HG02678 (cell line): ENCODE measurements at regions not wholly inside any gene's neighbourhood (a gene's known extent, or its start where the extent isn't known, plus 50 kb on each side); places are given as distances from the start of the nearest gene placed in this dataset.
"Not testable (repeated sequence)": the region's sequence is repeated elsewhere in the genome, so short reads cannot be mapped to it uniquely, and the experiment has no call there.

Source experiments
- ATAC-seq: cut with Tn5 transposase; IDR thresholded peaks from one replicate; pipeline ENCODE4 v1.9.1; 2021; ENCODE audit warnings: mild to moderate bottlenecking, moderate library complexity; ENCODE audit not compliant: unreplicated experiment

DNA sequence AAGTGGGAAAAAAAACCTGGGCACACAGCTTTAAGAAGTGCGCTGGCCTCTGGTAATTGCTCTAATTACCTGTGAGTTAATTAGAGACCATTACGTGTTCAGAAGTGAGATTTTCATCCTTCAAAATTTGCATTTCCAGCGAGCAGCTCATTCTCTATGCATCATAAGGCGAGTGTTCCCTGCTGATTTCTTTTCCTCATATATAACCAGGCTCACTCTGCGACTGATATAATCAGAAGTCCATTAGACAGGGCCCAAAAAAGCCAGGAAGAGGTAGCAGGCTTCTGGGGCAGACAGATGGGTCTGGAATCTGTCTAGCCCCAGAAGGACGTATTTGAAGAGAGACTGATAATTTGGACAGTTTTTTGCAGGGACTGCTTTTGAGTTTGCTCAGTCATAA is 158.7 kb downstream of the MTHFS start:
- ATAC-seq: no peak

DNA sequence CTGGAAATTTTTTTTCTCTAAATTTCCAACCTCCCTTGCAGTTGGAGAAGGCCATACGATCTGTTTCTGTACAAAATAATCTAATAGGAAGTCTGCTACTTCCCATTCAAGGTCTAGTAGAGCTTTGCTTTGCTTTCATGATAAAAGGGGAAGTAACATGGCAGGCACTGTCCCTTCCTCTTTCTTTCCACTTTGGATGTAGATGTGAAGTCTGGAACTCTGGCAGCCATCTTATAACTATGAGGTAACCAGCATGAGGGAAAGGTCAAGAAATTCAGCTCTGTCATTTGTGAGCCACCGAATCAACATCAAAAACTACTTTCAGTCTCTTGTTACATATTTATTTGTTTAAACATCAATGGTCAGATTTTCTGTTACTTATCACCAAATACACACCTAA is 156.3 kb downstream of the MTHFS start:
- ATAC-seq: no peak

DNA sequence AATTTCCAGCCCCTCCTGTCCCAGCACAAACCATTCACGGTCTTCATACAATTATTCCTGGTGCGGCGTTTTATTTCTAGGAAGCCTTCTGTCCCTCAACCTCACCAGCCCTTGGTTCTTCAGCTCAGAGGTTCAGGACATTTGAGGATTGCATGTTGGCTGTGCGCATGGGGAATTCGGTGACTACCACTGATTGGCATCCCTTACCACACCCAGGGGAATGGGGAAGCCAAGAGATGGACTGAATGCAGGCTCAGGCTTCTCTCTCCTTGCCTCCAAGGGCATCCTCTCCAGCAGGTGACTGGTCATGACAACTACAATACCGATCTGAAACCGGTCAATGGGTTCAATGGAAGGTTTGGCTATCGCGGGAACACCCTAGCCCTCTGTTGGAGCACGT is 153.8 kb downstream of the MTHFS start:
- no peak for ATAC-seq

DNA sequence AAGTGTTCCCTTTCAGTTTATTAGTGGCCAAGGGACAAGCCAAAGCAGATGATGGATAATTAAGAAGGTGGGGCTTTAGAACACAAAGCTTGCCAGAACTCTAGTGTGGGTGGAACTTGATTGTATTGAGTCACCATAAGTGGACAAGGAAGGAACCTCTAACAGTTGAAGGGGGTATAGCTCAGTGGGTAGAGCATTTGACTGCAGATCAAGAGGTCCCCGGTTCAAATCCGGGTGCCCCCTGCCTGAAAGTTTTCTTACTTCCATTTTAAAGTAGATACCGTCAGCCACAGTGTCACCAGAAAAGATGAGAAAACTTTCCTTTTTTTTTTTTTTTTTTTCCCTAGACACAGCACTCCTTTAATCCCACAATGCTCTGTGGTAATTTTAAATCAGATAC is 152.3 kb downstream of the MTHFS start:
- ATAC-seq: not testable (repeated sequence)

DNA sequence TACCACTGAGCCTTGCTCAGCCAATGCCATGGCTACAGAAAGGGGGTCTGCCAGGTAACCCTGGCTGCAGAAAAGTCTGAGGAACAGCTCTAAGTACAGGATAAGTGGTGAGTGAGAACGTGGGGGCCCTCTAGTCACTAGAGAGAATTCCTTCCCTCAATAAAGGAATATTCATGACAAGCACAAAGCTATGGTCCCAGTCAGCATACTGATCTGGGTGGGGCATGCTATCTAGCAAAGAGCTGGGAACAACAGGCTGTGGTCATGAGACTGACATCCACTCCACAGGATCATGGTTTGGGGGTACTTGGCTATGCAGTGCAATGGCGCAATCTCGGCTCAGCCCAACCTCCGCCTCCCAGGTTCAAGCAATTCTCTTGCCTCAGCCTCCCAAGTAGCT is 140.4 kb downstream of the MTHFS start:
- no peak for ATAC-seq

DNA sequence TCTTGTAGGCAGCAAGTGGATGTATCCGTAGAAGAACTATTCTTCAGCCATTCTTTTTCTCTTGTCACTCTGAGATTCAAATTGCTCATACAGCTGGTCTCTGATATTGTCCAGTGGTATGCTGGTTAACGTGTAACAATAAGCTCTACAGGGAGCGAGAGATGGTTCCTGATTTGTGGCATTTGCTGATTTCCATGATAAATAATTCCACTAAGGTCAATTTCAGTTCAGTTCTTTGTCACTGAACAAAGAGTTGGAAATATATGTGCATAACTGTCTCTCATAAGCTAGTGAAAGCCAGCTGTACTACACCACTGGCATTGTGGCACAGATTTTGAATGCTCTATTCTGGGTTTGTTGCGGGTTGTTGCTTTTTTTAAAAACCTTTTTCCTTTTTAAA is 131.7 kb downstream of the MTHFS start:
- ATAC-seq: no peak

- ATAC-seq: no peak
Observed at GRCh38 chr15:79769069-79769481, 127.7 kb downstream of the MTHFS start.

- ATAC-seq: no peak
Observed at GRCh38 chr15:79769933-79770759, 126.7 kb downstream of the MTHFS start.

- no peak for ATAC-seq
Observed at GRCh38 chr15:79773128-79773527, 123.7 kb downstream of the MTHFS start.

DNA sequence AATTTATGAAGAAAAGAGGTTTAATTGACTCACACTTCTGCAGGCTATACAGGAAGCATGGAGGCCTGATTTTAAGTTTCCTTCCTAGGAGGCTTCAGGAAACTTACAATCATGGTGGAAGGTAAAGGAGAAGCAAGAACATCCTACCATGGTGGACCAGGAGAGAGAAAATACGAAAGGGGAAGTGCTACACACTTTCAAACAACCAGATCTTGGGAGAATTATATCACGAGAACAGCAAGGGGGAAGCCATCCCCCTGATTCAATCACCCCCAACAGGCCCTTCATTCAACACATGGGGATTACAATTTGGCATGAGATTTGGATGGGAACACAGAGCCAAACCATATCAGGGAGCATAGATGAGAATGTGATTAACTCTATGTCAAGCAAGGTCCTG is 121.0 kb downstream of the MTHFS start:
- ATAC-seq: no peak

DNA sequence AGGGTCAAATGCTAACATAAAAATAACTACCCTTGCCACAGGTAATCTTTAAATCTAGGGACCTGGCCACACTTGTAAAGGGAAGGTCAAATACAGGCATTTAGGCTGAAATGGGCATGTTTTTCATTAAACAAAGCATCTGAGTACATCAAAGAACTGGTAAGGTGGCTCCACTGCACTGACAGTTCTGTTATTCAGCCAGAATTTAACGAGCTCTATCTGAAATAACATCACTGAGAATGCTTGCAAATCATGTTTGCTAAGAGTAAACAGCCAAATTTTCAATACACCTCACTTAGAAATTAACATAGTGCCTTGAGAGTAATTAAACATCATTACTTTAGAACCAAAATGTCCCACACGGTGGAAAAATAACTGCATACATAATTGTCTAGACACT is 118.9 kb downstream of the MTHFS start:
- ATAC-seq: no peak

GRCh38 chr15:79778378-79778990 is 118.3 kb downstream of the MTHFS start:
- ATAC-seq: no peak

- no peak for ATAC-seq
Observed at GRCh38 chr15:79779746-79780145, 117.1 kb downstream of the MTHFS start.

GRCh38 chr15:79782307-79782706 is 114.5 kb downstream of the MTHFS start:
- ATAC-seq: not testable (repeated sequence)
